ENCODE measurements at regions not wholly inside any gene's neighbourhood (a gene's known extent, or its start where the extent isn't known, plus 50 kb on each side); places are given as distances from the start of the nearest gene placed in this dataset.

GRCh38 chrX:95860127-95860526 is 824.5 kb upstream of the DIAPH2 start:
- Mint-ChIP-seq H3K36me3 (ENCODE audit: low read depth) (no peaks in the 10 kb centered on the region), H3K4me3 (no peak overlapping the region), H3K27me3 (ENCODE audit: low read depth) (no peaks in the 10 kb centered on the region), H3K9me3 (peaks cover 8% of the 10 kb centered on the region), H3K27ac (no peak overlapping the region), H3K4me1 (no peaks in the 10 kb centered on the region)
- TF ChIP-seq CTCF (IDR thresholded peaks at IDR 0.05; ENCODE audit: unreplicated experiment in 3 of 3), result no peak

- Mint-ChIP-seq H3K4me1 (no peaks in the 10 kb centered on the region), H3K36me3 (ENCODE audit: low read depth) (no peaks in the 10 kb centered on the region), H3K4me3 (no peak overlapping the region), H3K27ac (no peak overlapping the region), H3K9me3 (peaks cover 29% of the 10 kb centered on the region), H3K27me3 (ENCODE audit: low read depth) (no peaks in the 10 kb centered on the region)
- TF ChIP-seq CTCF (IDR thresholded peaks at IDR 0.05; ENCODE audit: unreplicated experiment in 3 of 3), result no peak
Observed at GRCh38 chrX:95875661-95876060, 809.0 kb upstream of the DIAPH2 start.

- Mint-ChIP-seq H3K27ac (no peak overlapping the region), H3K27me3 (ENCODE audit: low read depth) (no peaks in the 10 kb centered on the region), H3K36me3 (ENCODE audit: low read depth) (no peaks in the 10 kb centered on the region), H3K4me1 (peaks cover 2% of the 10 kb centered on the region), H3K4me3 (no peak overlapping the region), H3K9me3 (peaks cover 11% of the 10 kb centered on the region)
- TF ChIP-seq CTCF (IDR thresholded peaks at IDR 0.05; ENCODE audit: unreplicated experiment in 3 of 3), result no peak
Observed at GRCh38 chrX:95878874-95879273, 805.8 kb upstream of the DIAPH2 start.

- Mint-ChIP-seq H3K4me3 (no peak overlapping the region), H3K36me3 (ENCODE audit: low read depth) (no peaks in the 10 kb centered on the region), H3K27me3 (ENCODE audit: low read depth) (no peaks in the 10 kb centered on the region), H3K4me1 (peaks cover 30% of the 10 kb centered on the region), H3K9me3 (no peaks in the 10 kb centered on the region), H3K27ac (peak overlapping the region; percentile 2 to 89 (median 61))
- no peak for TF ChIP-seq CTCF (IDR thresholded peaks at IDR 0.05; ENCODE audit: unreplicated experiment in 3 of 3)
Observed at GRCh38 chrX:95884186-95884585, 800.5 kb upstream of the DIAPH2 start.

GRCh38 chrX:95885074-95885473 is 799.6 kb upstream of the DIAPH2 start:
- H3K27ac Mint-ChIP-seq, result peak overlapping the region; percentile 44 to 89 (median 61)
- H3K27me3 Mint-ChIP-seq (ENCODE audit: low read depth), result no peaks in the 10 kb centered on the region
- no peaks in the 10 kb centered on the region for H3K9me3 Mint-ChIP-seq
- H3K36me3 Mint-ChIP-seq (ENCODE audit: low read depth), result no peaks in the 10 kb centered on the region
- TF ChIP-seq CTCF (IDR thresholded peaks at IDR 0.05; ENCODE audit: unreplicated experiment in 3 of 3), result no peak
- peaks cover 30% of the 10 kb centered on the region for H3K4me1 Mint-ChIP-seq
- peak overlapping the region in 1 of 3 experiments; percentile 1 for H3K4me3 Mint-ChIP-seq

GRCh38 chrX:95889279-95889678 is 795.4 kb upstream of the DIAPH2 start:
- H3K9me3 Mint-ChIP-seq, result no peaks in the 10 kb centered on the region
- no peak for TF ChIP-seq CTCF (IDR thresholded peaks at IDR 0.05; ENCODE audit: unreplicated experiment in 3 of 3)

More at GRCh38 chrX:95889279-95889678, 795.4 kb upstream of the DIAPH2 start:
- H3K27me3 Mint-ChIP-seq (ENCODE audit: low read depth), result no peaks in the 10 kb centered on the region
- no peaks in the 10 kb centered on the region for H3K36me3 Mint-ChIP-seq (ENCODE audit: low read depth)
- H3K4me3 Mint-ChIP-seq, result no peak overlapping the region
- peaks cover 23% of the 10 kb centered on the region for H3K4me1 Mint-ChIP-seq
- H3K27ac Mint-ChIP-seq, result peak overlapping the region in 1 of 3 experiments; percentile 49

All from nephron (organoid).